OCI-LY1 (cell line): ENCODE measurements at regions not wholly inside any gene's neighbourhood (a gene's known extent, or its start where the extent isn't known, plus 50 kb on each side); places are given as distances from the start of the nearest gene placed in this dataset.

ENCODE experiments used
- H2AFZ ChIP-seq: fragments of 200-600 bp; sonication (generic), shearing (Covaris generic); 2 replicates; pipeline ENCODE4 v1.6.0; 2014; ENCODE audit warnings: antibody characterized with exemption, mild to moderate bottlenecking, low read length
- H3F3A ChIP-seq: fragments of 200-600 bp; sonication (generic), shearing (Covaris generic); 2 replicates; pipeline ENCODE4 v1.6.0; 2014; ENCODE audit warnings: mild to moderate bottlenecking, antibody characterized with exemption, low read length, moderate library complexity; ENCODE audit not compliant: insufficient read depth
- H3K27ac ChIP-seq: fragments of 200-600 bp; sonication (generic); 2 replicates; pipeline ENCODE4 v1.5.1; 2014; ENCODE audit warnings: low read length, mixed run types, mild to moderate bottlenecking, low read depth; ENCODE audit not compliant: poor library complexity, severe bottlenecking
- H3K27me3 ChIP-seq: fragments of 200-600 bp; sonication (generic); 2 replicates; pipeline ENCODE4 v1.6.0; 2014; ENCODE audit warnings: antibody characterized with exemption, mild to moderate bottlenecking, low read length, moderate library complexity; ENCODE audit not compliant: insufficient read depth
- H3K36me3 ChIP-seq: fragments of 200-600 bp; sonication (generic); 2 replicates; pipeline ENCODE4 v1.6.1; 2014; ENCODE audit warnings: mild to moderate bottlenecking, antibody characterized with exemption, low read length, moderate library complexity, mixed read lengths; ENCODE audit not compliant: insufficient read depth
- H3K4me1 ChIP-seq: fragments of 200-600 bp; sonication (generic); 2 replicates; pipeline ENCODE4 v1.5.1; 2014; ENCODE audit warnings: mild to moderate bottlenecking, low read length, moderate library complexity; ENCODE audit not compliant: insufficient read depth, severe bottlenecking
- H3K4me2 ChIP-seq: fragments of 200-600 bp; sonication (generic), shearing (Covaris generic); 2 replicates; pipeline ENCODE4 v1.6.1; 2014; ENCODE audit warnings: low read length
- H3K4me3 ChIP-seq: fragments of 200-600 bp; sonication (generic); 2 replicates; pipeline ENCODE4 v1.5.1; 2014; ENCODE audit warnings: low read length, low read depth, mild to moderate bottlenecking, mixed read lengths; ENCODE audit not compliant: poor library complexity, severe bottlenecking
- H3K79me2 ChIP-seq: fragments of 200-600 bp; shearing (Covaris generic); 2 replicates; pipeline ENCODE4 v1.6.1; 2016; ENCODE audit warnings: mixed run types, low read length, mixed read lengths; ENCODE audit not compliant: insufficient read depth
- H3K9ac ChIP-seq: fragments of 200-600 bp; sonication (generic), shearing (Covaris generic); 2 replicates; pipeline ENCODE4 v1.6.1; 2014; ENCODE audit warnings: mild to moderate bottlenecking, low read length, mixed read lengths
- H3K9me2 ChIP-seq: fragments of 200-600 bp; sonication (generic), shearing (Covaris generic); 2 replicates; pipeline ENCODE4 v1.6.1; 2014; ENCODE audit warnings: low read depth, mild to moderate bottlenecking, low read length, mixed read lengths
- H3K9me3 ChIP-seq: fragments of 200-600 bp; shearing (Covaris generic); 2 replicates; pipeline ENCODE4 v1.6.1; 2014; ENCODE audit warnings: low read length, mixed read lengths
- H4K20me1 ChIP-seq: fragments of 200-600 bp; sonication (generic), shearing (Covaris generic); 2 replicates; pipeline ENCODE4 v1.6.0; 2016; ENCODE audit warnings: mild to moderate bottlenecking, low read length; ENCODE audit not compliant: insufficient read depth
- EZH2 ChIP-seq: fragments of 200-600 bp; sonication (generic), shearing (Covaris generic); IDR thresholded peaks from 2 replicates; pipeline ENCODE4 v1.8.0; 2017; ENCODE audit warnings: borderline replicate concordance, mixed run types, mild to moderate bottlenecking, antibody characterized with exemption, low read length, moderate library complexity, mixed read lengths
- TF ChIP-seq, protein P1 (sequence below): fragments of 200-600 bp; sonication (generic), shearing (Covaris generic); IDR thresholded peaks from 2 replicates; pipeline ENCODE4 v1.5.1; 2017; ENCODE audit warnings: mild to moderate bottlenecking, antibody characterized with exemption, low read length, moderate library complexity, mixed read lengths

DNA sequence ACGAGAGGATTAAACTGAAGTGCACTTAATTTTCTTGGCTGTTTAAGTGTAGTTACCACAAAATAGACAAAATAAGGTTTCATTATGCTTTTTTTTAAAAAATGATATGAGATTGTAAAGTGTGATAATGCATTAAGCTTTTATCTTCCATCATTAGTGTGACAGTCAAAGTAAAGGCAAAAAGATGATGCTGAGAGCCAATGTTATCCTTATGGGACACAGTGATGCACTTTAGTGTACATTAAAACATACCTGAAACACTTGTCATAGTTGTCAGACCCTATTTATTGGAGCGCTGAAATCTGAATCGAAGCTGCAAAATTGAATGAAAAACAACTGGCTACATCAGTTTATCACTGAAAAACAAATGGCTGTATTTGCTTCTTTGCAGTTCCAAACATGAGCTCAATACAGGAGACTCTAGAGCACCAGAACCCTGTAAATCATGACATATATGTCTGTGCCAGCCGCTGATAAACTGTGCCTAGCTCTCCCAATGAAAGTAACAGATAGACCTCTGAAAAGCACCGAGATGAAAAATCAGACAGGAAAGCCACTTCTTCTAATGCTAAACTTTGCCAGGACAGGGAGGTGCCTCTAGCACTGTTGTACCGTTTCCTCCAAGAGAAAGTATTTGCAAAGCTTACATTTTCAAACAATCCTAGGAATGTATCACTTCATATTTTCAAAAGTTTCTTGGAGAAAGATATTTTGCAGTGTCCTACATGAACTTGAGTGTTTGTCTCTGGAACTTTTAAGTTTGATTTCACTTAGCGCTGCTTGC lies 120.7 kb upstream of the TMPRSS15 start:
- no peak overlapping the region for H3K4me3 ChIP-seq
- no peaks in the 10 kb centered on the region for H3F3A ChIP-seq
- H3K27ac ChIP-seq = no peak overlapping the region
- H3K27me3 ChIP-seq = no peaks in the 10 kb centered on the region
- no peaks in the 10 kb centered on the region for H3K9me3 ChIP-seq
- H3K9ac ChIP-seq = no peak overlapping the region
- no peaks in the 10 kb centered on the region for H4K20me1 ChIP-seq
- no peaks in the 10 kb centered on the region for H3K4me1 ChIP-seq
- no peaks in the 10 kb centered on the region for H3K36me3 ChIP-seq
- TF ChIP-seq, protein P1, sequence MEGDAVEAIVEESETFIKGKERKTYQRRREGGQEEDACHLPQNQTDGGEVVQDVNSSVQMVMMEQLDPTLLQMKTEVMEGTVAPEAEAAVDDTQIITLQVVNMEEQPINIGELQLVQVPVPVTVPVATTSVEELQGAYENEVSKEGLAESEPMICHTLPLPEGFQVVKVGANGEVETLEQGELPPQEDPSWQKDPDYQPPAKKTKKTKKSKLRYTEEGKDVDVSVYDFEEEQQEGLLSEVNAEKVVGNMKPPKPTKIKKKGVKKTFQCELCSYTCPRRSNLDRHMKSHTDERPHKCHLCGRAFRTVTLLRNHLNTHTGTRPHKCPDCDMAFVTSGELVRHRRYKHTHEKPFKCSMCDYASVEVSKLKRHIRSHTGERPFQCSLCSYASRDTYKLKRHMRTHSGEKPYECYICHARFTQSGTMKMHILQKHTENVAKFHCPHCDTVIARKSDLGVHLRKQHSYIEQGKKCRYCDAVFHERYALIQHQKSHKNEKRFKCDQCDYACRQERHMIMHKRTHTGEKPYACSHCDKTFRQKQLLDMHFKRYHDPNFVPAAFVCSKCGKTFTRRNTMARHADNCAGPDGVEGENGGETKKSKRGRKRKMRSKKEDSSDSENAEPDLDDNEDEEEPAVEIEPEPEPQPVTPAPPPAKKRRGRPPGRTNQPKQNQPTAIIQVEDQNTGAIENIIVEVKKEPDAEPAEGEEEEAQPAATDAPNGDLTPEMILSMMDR = no peak
- no peak for TF ChIP-seq EZH2
- H3K4me2 ChIP-seq = no peak overlapping the region
- H3K9me2 ChIP-seq = no peaks in the 10 kb centered on the region
- H3K79me2 ChIP-seq = no peaks in the 10 kb centered on the region
- H2AFZ ChIP-seq = no peak overlapping the region

DNA sequence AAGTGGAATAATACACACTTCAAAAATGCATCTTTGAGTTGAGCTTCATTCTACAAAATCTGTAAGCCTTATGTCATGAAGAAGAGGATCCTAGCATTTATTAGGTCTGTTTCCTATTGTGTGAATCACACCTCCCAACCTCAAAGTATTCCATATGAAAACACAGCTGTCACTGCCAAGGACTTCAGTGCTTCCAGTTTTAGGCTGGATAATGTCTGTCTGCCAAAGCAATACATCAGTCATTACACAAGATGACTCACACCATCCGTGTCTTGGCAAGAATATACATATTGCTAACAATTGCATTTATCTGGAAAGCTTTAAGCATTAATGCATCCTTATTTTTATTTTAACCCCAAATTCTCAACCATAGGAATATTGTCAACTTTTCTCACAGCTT lies 125.7 kb upstream of the TMPRSS15 start:
- no peak overlapping the region for H3K4me2 ChIP-seq
- H3K36me3 ChIP-seq = no peaks in the 10 kb centered on the region
- H3K9ac ChIP-seq = no peak overlapping the region
- no peaks in the 10 kb centered on the region for H3F3A ChIP-seq
- no peak overlapping the region for H3K27ac ChIP-seq
- no peaks in the 10 kb centered on the region for H3K79me2 ChIP-seq
- H3K9me2 ChIP-seq = no peaks in the 10 kb centered on the region
- no peaks in the 10 kb centered on the region for H3K9me3 ChIP-seq
- TF ChIP-seq EZH2 = no peak
- TF ChIP-seq, protein P1 = no peak
- H2AFZ ChIP-seq = no peak overlapping the region
- no peak overlapping the region for H3K4me3 ChIP-seq
- no peaks in the 10 kb centered on the region for H3K27me3 ChIP-seq
- H4K20me1 ChIP-seq = no peaks in the 10 kb centered on the region
- no peaks in the 10 kb centered on the region for H3K4me1 ChIP-seq

DNA sequence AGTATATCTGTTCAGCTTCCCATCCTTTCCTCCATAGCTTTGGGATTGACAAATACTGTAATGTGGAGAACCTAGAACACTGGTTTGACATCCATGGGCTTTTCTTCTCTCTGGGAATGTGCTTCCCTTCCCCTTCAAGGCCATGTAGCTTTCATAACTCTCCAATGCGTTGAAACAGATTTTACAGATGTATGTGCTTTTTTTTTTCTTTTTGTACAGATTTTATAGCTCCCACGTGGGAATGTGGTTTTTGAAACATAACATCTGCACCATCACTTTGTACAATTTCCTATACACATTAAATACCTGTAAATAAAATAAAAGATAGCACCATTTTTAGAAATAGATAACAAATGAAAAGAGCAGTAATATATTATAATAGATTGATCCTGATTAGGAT lies 138.5 kb upstream of the TMPRSS15 start:
- TF ChIP-seq, protein P1 = no peak
- TF ChIP-seq EZH2 = no peak
- H3K79me2 ChIP-seq = no peaks in the 10 kb centered on the region
- no peaks in the 10 kb centered on the region for H4K20me1 ChIP-seq
- H2AFZ ChIP-seq = no peak overlapping the region
- H3K36me3 ChIP-seq = no peaks in the 10 kb centered on the region
- H3K9ac ChIP-seq = no peak overlapping the region
- H3K4me1 ChIP-seq = no peaks in the 10 kb centered on the region
- H3K27ac ChIP-seq = no peak overlapping the region
- H3F3A ChIP-seq = no peaks in the 10 kb centered on the region
- no peaks in the 10 kb centered on the region for H3K27me3 ChIP-seq
- no peaks in the 10 kb centered on the region for H3K9me2 ChIP-seq
- no peaks in the 10 kb centered on the region for H3K9me3 ChIP-seq
- no peak overlapping the region for H3K4me3 ChIP-seq
- no peak overlapping the region for H3K4me2 ChIP-seq
